ENCODE measurements at regions not wholly inside any gene's neighbourhood (a gene's known extent, or its start where the extent isn't known, plus 50 kb on each side); places are given as distances from the start of the nearest gene placed in this dataset.

DNA sequence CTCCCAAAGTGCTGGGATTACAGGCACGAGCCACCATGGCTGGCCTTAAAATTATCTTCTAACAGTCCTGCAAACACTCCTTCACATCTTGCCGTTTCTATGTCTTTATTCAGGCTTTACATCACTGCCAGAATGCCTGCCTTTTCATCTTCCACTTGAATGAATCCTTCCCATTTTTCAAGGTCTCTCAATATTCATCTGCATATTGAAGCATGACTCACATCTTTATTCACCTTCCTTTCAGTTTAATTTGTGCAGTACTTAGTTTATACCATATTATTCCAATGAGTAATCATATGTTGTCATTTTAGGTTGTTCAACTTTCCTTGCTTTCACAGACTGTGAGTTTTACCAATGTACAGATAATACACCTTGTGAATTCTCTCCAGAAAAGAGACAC, 510.1 kb upstream of the PIK3C3 start:
- H3K9me3 ChIP-seq = no peaks in the 10 kb centered on the region
- no peaks in the 10 kb centered on the region for H3K27me3 ChIP-seq
- 68 to 74% methylated on average over 2 of the region's 2 CpGs for WGBS, 2 donors
- H3K36me3 ChIP-seq = no peaks in the 10 kb centered on the region
- no peaks in the 10 kb centered on the region for H3K4me1 ChIP-seq
- no peak overlapping the region for H3K4me3 ChIP-seq
- no peak overlapping the region for H3K27ac ChIP-seq
- DNase-seq = no peak
- no peak for ATAC-seq (ENCODE audit: low FRiP score in 2 of 2)
- no peak for TF ChIP-seq EP300 (IDR thresholded peaks at IDR 0.05)
- TF ChIP-seq POLR2AphosphoS5 (IDR thresholded peaks at IDR 0.05) = no peak
- TF ChIP-seq POLR2A (IDR thresholded peaks at IDR 0.05) = no peak
- TF ChIP-seq, protein P1, sequence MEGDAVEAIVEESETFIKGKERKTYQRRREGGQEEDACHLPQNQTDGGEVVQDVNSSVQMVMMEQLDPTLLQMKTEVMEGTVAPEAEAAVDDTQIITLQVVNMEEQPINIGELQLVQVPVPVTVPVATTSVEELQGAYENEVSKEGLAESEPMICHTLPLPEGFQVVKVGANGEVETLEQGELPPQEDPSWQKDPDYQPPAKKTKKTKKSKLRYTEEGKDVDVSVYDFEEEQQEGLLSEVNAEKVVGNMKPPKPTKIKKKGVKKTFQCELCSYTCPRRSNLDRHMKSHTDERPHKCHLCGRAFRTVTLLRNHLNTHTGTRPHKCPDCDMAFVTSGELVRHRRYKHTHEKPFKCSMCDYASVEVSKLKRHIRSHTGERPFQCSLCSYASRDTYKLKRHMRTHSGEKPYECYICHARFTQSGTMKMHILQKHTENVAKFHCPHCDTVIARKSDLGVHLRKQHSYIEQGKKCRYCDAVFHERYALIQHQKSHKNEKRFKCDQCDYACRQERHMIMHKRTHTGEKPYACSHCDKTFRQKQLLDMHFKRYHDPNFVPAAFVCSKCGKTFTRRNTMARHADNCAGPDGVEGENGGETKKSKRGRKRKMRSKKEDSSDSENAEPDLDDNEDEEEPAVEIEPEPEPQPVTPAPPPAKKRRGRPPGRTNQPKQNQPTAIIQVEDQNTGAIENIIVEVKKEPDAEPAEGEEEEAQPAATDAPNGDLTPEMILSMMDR (IDR thresholded peaks at IDR 0.05) = no peak

DNA sequence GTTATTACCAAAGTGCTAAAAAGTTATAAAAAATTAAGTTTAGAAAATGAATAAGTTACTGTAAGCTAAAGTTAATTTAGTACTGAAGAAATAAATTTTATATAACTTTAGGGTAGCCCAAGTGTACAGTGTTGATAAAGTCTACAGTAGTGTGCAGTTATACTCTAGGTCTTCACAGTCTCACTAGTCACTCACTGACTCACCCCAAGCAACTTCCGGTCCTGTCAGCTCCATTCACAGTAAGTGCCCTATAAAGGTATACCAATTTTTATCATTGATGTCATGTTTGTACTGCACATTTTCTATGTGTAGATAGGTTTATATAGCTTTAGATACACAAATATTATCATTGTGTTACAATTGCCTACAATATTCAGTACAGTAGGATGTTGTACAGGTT, 518.3 kb upstream of the PIK3C3 start:
- WGBS, 2 donors = 84 to 100% methylated on average over 1 of the region's 1 CpG
- H3K27me3 ChIP-seq = no peaks in the 10 kb centered on the region
- H3K36me3 ChIP-seq = no peaks in the 10 kb centered on the region
- TF ChIP-seq POLR2AphosphoS5 (IDR thresholded peaks at IDR 0.05) (no peak), POLR2A (IDR thresholded peaks at IDR 0.05) (no peak), EP300 (IDR thresholded peaks at IDR 0.05) (no peak)
- TF ChIP-seq, protein P1 (IDR thresholded peaks at IDR 0.05) = no peak
- H3K27ac ChIP-seq = no peak overlapping the region
- ATAC-seq (ENCODE audit: low FRiP score in 2 of 2) (no peak), DNase-seq (no peak)
- H3K4me3 ChIP-seq = no peak overlapping the region
- no peaks in the 10 kb centered on the region for H3K4me1 ChIP-seq
- no peaks in the 10 kb centered on the region for H3K9me3 ChIP-seq

DNA sequence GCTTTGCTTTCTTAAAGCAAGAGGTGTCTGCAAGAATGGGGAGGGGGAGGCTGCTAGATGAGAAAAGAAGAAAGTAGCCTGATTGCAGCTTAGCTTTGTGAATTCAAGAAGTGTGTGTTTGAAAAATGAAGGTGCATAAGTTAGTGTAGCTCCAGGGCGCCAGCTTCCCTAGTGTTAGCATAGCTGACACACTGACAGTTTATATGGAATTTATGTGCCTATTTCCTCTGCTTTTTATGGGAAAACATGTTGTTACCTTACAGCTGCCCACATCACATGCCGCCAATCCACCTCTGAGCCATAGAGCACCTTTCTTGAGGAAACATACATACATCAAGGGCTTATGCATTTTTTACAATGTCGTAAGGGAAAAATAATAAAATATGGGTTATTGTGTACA, 536.4 kb upstream of the PIK3C3 start:
- Histone ChIP-seq H3K4me3 (no peak overlapping the region), H3K36me3 (no peaks in the 10 kb centered on the region), H3K27ac (no peak overlapping the region), H3K9me3 (no peaks in the 10 kb centered on the region), H3K4me1 (no peaks in the 10 kb centered on the region), H3K27me3 (no peaks in the 10 kb centered on the region)
- TF ChIP-seq, protein P1 (IDR thresholded peaks at IDR 0.05) = no peak
- TF ChIP-seq POLR2A (IDR thresholded peaks at IDR 0.05) = no peak
- no peak for TF ChIP-seq POLR2AphosphoS5 (IDR thresholded peaks at IDR 0.05)
- no peak for TF ChIP-seq EP300 (IDR thresholded peaks at IDR 0.05)
- ATAC-seq (ENCODE audit: low FRiP score in 2 of 2) (no peak), DNase-seq (no peak)
- 68 to 88% methylated on average over 3 of the region's 3 CpGs for WGBS, 2 donors

DNA sequence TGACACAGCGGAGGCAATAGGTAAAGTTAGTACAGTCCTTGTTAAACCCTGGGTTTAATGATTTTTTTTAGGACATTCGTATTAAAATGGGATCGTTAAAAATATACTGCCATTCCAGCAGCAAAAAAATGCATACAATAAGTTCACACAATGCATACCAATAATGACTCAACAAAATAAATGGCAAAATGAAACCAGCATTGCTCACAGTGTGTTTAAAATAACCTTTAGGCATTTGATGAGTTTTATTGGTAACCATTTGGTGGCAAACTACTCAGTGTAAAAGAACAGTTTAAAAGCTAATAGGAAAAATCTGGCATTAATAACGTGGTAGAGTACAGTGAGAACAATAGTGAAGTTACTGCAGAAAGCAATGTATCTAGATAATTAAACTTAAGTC, 539.0 kb upstream of the PIK3C3 start:
- no peak overlapping the region for H3K27ac ChIP-seq
- H3K9me3 ChIP-seq = no peaks in the 10 kb centered on the region

DNA sequence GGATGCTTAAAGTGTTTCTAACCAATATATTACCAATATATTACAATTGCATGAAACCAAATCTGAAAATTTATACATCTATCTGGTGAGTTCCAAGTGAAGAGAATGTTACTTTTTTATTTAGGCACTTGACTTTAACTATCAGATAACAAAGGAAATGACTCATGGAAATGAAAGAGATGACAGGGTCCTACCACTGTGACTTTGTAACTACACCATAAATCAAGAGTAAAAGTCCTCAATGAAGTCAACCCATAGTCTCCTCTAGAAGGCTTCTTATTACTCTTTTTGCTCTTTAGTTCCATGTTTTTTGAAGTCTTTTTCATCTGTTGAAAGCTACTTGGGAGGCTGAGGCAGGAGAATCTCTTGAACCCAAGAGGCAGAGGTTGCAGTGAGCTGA, 545.0 kb upstream of the PIK3C3 start:
- no peak for DNase-seq
- Histone ChIP-seq H3K27ac (no peak overlapping the region), H3K9me3 (no peaks in the 10 kb centered on the region), H3K4me1 (no peaks in the 10 kb centered on the region), H3K36me3 (no peaks in the 10 kb centered on the region), H3K4me3 (no peak overlapping the region), H3K27me3 (no peaks in the 10 kb centered on the region)
- no peak for ATAC-seq (ENCODE audit: low FRiP score in 2 of 2)
- TF ChIP-seq POLR2A (IDR thresholded peaks at IDR 0.05) (no peak), POLR2AphosphoS5 (IDR thresholded peaks at IDR 0.05) (no peak), EP300 (IDR thresholded peaks at IDR 0.05) (no peak)
- TF ChIP-seq, protein P1 (IDR thresholded peaks at IDR 0.05) = no peak

More for the DNA sequence above, 539.0 kb upstream of the PIK3C3 start:
- ATAC-seq (ENCODE audit: low FRiP score in 2 of 2) (no peak), DNase-seq (no peak)
- Histone ChIP-seq H3K36me3 (no peaks in the 10 kb centered on the region), H3K27me3 (no peaks in the 10 kb centered on the region), H3K4me3 (no peak overlapping the region), H3K4me1 (no peaks in the 10 kb centered on the region)
- no peak for TF ChIP-seq POLR2A (IDR thresholded peaks at IDR 0.05)
- TF ChIP-seq, protein P1 (IDR thresholded peaks at IDR 0.05) = no peak
- no peak for TF ChIP-seq EP300 (IDR thresholded peaks at IDR 0.05)
- no peak for TF ChIP-seq POLR2AphosphoS5 (IDR thresholded peaks at IDR 0.05)
- WGBS, 2 donors = 71 to 85% methylated on average over 4 of the region's 4 CpGs
